ACC112 (cell line): ENCODE measurements at regions not wholly inside any gene's neighbourhood (a gene's known extent, or its start where the extent isn't known, plus 50 kb on each side); places are given as distances from the start of the nearest gene placed in this dataset.

Source experiments
- H2AFZ ChIP-seq: fragments of 200-600 bp; sonication (generic); one replicate; pipeline ENCODE4 v1.6.0; 2017; ENCODE audit warnings: antibody characterized with exemption, low read length; ENCODE audit not compliant: unreplicated experiment
- H3K27ac ChIP-seq: fragments of 200-600 bp; sonication (generic); 2 replicates; pipeline ENCODE4 v1.5.1; 2014; ENCODE audit warnings: low read depth, mild to moderate bottlenecking, antibody characterized with exemption, low read length, moderate library complexity
- H3K27me3 ChIP-seq: fragments of 200-600 bp; sonication (generic); 2 replicates; pipeline ENCODE4 v1.6.1; 2014; ENCODE audit warnings: mild to moderate bottlenecking, antibody characterized with exemption, low read length, moderate library complexity, mixed read lengths; ENCODE audit not compliant: insufficient read depth
- H3K36me3 ChIP-seq: fragments of 200-600 bp; sonication (generic); 2 replicates; pipeline ENCODE4 v1.6.1; 2016; ENCODE audit warnings: mild to moderate bottlenecking, antibody characterized with exemption, low read length, moderate library complexity, mixed read lengths; ENCODE audit not compliant: insufficient read depth
- H3K4me1 ChIP-seq: fragments of 200-600 bp; sonication (generic); one replicate; pipeline ENCODE4 v1.6.1; 2016; ENCODE audit warnings: low read length, mixed read lengths; ENCODE audit not compliant: insufficient read depth, unreplicated experiment, control insufficient read depth
- H3K4me3 ChIP-seq: fragments of 200-600 bp; sonication (generic); 2 replicates; pipeline ENCODE4 v1.5.1; 2014; ENCODE audit warnings: mild to moderate bottlenecking, low read depth, low read length
- H3K79me2 ChIP-seq: fragments of 200-600 bp; sonication (generic); one replicate; pipeline ENCODE4 v1.6.0; 2016; ENCODE audit warnings: low read length; ENCODE audit not compliant: control insufficient read depth, unreplicated experiment, insufficient read depth

DNA sequence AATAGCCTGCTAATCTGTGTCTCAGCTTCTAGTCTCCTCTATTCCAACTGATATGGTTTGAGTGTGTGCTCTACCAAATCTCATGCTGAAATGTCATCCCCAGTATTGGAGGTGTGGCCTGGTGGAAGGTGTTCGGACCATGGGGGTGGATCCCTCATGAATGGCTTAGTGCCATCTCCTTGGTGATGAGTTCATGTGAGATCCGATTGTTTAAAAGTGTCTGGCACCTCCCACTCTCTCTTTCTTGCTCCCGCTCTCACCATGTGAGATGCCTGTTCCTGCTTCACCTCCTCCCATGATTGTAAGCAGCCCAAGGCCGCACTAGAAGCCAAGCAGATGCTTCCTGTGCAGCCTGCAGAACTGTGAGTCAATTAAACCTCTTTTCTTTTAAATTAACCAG, 73.5 kb upstream of the CAMK1G start:
- Histone ChIP-seq H3K27me3 (peaks cover 9% of the 10 kb centered on the region; the same call in 1 of the 2 replicates), H3K36me3 (no peaks in the 10 kb centered on the region), H2AFZ (no peak overlapping the region), H3K4me3 (no peak overlapping the region), H3K4me1 (no peaks in the 10 kb centered on the region), H3K27ac (no peak overlapping the region), H3K79me2 (no peaks in the 10 kb centered on the region)

DNA sequence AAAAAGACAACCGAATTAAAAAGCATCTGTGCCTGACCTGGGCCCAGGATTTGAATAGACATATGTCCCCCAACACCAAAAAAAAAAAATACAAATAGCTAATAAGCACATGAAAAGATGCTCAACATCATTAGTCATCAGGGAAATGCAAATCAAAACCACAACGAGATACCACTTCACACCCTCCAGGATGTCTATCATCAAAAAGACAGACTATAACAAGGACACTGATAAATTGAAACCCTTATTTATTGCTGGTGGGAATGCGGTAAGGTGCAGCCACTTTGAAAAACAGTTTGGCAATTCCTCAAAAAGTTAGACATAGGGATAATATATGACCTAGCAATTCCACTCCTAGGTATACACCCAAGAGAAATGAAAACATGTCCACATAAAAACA, 72.3 kb upstream of the CAMK1G start:
- H2AFZ ChIP-seq = no peak overlapping the region
- no peaks in the 10 kb centered on the region for H3K36me3 ChIP-seq
- H3K79me2 ChIP-seq = no peaks in the 10 kb centered on the region
- no peak overlapping the region for H3K4me3 ChIP-seq
- no peaks in the 10 kb centered on the region for H3K4me1 ChIP-seq
- no peak overlapping the region for H3K27ac ChIP-seq
- peaks cover 20% of the 10 kb centered on the region; the same call in 1 of the 2 replicates for H3K27me3 ChIP-seq

DNA sequence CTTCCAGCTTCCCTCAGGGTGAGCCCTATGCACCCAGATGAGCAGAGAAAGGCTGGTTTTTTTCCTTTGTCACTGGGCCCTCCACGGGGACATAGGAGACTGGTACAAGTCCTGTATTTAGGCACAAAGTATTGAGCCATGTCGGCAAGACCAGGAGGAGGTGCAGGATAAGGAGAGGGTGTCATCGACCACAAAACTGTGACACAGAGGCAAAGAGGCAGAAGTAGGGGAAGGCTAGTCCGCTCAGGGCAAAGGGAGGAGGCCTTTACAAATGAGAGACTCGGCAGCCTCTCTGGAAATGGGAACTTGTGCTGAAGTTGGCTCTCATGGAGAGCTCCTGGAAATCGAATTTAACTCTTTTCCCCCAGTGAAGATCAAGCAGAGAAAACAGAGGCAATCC, 70.7 kb upstream of the CAMK1G start:
- Histone ChIP-seq H3K4me1 (no peaks in the 10 kb centered on the region), H3K27ac (no peak overlapping the region), H3K27me3 (peaks cover 34% of the 10 kb centered on the region; the same call in 1 of the 2 replicates), H2AFZ (peak overlapping the region; percentile 20), H3K36me3 (no peaks in the 10 kb centered on the region), H3K79me2 (no peaks in the 10 kb centered on the region), H3K4me3 (no peak overlapping the region)

DNA sequence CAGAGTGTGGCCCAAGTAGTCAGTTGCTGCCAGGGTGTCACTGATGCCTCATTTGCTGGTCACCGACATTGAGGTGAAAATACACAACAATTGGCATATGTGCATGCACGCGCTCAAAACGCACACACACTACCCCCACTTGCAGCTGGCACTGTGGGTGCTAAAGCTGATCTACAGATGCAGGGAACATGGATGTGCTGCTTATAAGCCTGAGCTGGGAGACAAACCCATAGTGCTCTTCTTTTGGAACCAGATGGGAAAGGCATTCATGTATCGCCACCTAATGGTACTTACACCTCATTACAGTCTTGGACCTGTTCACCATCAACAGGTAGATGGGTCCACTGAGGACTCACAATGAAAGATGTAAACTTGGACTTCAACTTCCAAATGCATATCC, 70.3 kb upstream of the CAMK1G start:
- H3K27me3 ChIP-seq = peaks cover 34% of the 10 kb centered on the region; the same call in 1 of the 2 replicates
- no peak overlapping the region for H3K27ac ChIP-seq
- no peak overlapping the region for H2AFZ ChIP-seq
- no peak overlapping the region for H3K4me3 ChIP-seq
- H3K4me1 ChIP-seq = no peaks in the 10 kb centered on the region
- no peaks in the 10 kb centered on the region for H3K36me3 ChIP-seq
- no peaks in the 10 kb centered on the region for H3K79me2 ChIP-seq

DNA sequence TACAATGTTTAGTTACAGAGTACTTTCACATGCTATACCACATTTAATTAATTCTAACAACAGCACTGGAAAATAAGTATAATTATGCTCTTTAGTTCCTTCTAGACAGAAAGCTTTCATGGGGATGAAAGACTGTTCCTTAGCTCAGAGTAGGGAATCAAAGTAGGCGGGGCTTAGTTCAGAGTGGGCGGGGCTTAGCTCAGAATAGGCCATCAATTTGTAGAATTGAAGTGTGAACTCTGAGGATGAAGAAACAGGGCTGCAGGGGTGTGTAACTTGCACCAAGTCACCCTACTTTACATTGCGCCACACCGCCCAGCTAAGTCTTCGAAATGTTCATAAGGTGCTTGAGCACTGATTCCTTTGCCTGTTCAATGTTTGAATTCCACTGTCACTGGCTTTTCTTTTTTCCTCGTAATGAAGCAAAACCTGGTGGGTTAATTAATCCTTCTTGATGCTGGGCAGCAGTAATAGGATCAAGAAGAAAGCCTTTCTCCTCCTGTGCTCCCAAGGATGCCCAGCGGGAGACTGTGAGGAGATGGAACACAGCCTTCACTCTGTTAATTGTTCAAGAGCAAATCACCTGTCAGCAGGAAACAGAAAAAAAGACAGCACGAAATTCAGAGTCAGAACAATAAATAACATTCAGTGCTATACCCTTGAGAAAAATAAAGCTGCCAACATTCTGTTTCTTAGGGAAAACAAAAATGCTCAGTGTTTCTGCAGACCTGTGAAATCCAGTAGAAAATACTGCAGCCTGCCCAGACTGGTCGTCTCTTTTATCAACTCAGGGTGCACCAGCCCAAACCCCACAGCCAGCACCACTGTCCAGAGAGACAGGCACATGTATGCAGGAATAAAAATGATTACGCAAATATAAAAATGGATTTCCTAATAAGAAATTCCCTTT, 66.5 kb upstream of the CAMK1G start:
- no peak overlapping the region for H3K4me3 ChIP-seq
- no peaks in the 10 kb centered on the region for H3K79me2 ChIP-seq
- no peaks in the 10 kb centered on the region for H3K36me3 ChIP-seq

DNA sequence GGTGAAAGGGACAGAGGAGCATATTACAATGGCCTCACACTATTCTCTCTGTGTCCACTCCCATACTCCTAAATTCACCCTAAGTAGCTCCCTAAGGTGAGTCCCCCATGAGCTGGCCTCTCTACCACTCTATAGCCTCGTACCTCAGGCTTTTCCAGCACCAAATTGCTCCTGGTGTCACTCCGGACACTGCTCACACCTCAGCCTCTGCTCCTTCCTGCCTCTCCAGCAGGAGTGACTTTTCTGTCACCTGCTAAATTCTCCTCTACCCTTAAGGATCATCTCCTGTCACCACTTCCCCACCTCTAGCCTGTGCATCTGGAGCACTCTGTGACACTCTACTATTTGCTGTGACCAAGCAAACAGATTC, 65.8 kb upstream of the CAMK1G start:
- Histone ChIP-seq H3K4me1 (no peaks in the 10 kb centered on the region), H2AFZ (no peak overlapping the region), H3K79me2 (no peaks in the 10 kb centered on the region), H3K4me3 (no peak overlapping the region), H3K27me3 (peaks cover 67% of the 10 kb centered on the region), H3K27ac (no peak overlapping the region), H3K36me3 (no peaks in the 10 kb centered on the region)

More for the DNA sequence above, 66.5 kb upstream of the CAMK1G start:
- Histone ChIP-seq H2AFZ (no peak overlapping the region), H3K27ac (no peak overlapping the region), H3K4me1 (no peaks in the 10 kb centered on the region), H3K27me3 (peaks cover 62% of the 10 kb centered on the region)

DNA sequence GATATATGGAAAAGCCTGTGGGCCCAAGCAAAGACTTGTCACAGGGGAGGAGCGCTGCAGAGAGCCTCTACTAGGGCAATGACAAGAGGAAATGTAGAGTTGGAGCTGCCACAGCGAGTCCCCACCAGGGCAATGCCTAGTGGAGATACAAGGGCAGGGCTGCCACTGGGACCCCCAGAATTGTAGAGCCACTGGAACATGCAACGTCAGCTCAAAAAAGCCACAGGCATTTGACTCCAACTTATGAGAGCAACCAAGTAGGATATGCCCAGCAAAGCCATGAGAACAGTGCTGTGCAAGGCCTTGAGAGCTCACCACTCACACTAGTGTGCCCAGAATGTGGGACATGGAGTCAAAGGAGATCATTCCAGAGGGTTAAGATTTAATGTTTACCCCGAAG, 63.7 kb upstream of the CAMK1G start:
- no peaks in the 10 kb centered on the region for H3K79me2 ChIP-seq
- H3K4me3 ChIP-seq = no peak overlapping the region
- no peaks in the 10 kb centered on the region for H3K4me1 ChIP-seq
- H3K36me3 ChIP-seq = no peaks in the 10 kb centered on the region
- H2AFZ ChIP-seq = no peak overlapping the region
- no peak overlapping the region for H3K27ac ChIP-seq
- H3K27me3 ChIP-seq = peaks cover 61% of the 10 kb centered on the region

DNA sequence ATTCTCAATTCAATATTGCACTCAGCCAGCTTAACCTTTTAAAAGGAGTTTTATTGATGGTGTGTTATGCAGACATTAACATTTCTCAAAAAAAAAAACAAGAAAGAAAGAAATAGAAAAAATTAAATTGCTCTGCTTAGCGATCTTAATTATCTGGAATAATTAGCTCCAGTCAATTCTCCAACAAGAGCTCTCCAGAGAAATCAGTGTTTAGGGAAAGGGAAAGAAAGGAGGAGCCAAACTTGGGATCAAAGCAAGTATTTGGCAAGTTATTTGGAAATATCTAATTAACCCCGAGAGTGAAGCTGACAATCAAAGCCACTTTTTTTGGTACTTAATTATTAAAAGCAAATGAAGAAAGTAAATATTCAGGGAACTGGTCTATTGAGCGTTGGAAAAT, 60.7 kb upstream of the CAMK1G start:
- peaks cover 39% of the 10 kb centered on the region for H3K27me3 ChIP-seq
- no peak overlapping the region for H2AFZ ChIP-seq
- no peaks in the 10 kb centered on the region for H3K4me1 ChIP-seq
- H3K36me3 ChIP-seq = no peaks in the 10 kb centered on the region
- H3K4me3 ChIP-seq = no peak overlapping the region
- H3K27ac ChIP-seq = no peak overlapping the region
- no peaks in the 10 kb centered on the region for H3K79me2 ChIP-seq

DNA sequence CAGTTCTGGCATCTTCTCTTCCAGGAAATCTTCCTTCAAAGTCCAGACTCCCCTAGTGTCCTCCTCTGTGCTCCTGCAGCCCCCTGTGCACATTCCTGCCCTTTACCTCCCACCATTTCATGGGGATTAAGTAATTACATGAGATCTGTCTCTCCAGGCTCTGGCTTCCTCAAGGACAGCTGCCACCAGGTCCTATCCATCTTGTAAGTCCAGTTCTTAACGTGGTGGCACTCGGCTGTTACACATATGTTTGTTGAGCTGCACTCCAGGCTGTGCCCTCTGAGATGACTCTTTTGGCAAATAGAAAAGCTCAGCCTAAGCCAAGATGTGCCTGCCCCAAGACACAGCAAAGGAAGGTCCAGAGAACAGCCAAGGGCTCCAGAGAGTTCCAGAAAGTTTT, 57.4 kb upstream of the CAMK1G start:
- H3K27ac ChIP-seq = no peak overlapping the region
- H3K36me3 ChIP-seq = no peaks in the 10 kb centered on the region
- H3K27me3 ChIP-seq = peaks cover 30% of the 10 kb centered on the region
- H2AFZ ChIP-seq = no peak overlapping the region
- H3K4me1 ChIP-seq = no peaks in the 10 kb centered on the region
- no peaks in the 10 kb centered on the region for H3K79me2 ChIP-seq
- H3K4me3 ChIP-seq = no peak overlapping the region

DNA sequence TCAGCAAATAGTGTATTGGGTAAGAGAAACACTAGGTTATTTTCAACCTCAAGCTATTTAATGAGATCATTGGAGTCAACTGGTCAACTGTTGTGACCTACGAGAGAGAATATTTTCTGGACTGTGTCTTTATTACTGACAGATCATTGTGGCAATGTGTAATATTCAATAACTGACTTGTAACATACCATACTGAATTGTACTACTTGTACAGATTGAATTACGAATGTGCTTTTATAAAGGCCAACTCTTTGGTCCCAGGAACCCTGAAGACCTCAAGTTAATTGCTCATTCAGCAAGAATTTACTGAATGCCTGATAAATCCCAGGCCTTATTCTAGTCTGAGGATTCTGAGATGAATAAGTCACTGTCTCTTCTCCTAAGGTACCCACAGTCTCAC, 56.1 kb upstream of the CAMK1G start:
- Histone ChIP-seq H2AFZ (no peak overlapping the region), H3K79me2 (no peaks in the 10 kb centered on the region), H3K4me1 (no peaks in the 10 kb centered on the region), H3K27me3 (peaks cover 25% of the 10 kb centered on the region), H3K36me3 (no peaks in the 10 kb centered on the region), H3K27ac (peak overlapping the region; percentile 83), H3K4me3 (no peak overlapping the region)

DNA sequence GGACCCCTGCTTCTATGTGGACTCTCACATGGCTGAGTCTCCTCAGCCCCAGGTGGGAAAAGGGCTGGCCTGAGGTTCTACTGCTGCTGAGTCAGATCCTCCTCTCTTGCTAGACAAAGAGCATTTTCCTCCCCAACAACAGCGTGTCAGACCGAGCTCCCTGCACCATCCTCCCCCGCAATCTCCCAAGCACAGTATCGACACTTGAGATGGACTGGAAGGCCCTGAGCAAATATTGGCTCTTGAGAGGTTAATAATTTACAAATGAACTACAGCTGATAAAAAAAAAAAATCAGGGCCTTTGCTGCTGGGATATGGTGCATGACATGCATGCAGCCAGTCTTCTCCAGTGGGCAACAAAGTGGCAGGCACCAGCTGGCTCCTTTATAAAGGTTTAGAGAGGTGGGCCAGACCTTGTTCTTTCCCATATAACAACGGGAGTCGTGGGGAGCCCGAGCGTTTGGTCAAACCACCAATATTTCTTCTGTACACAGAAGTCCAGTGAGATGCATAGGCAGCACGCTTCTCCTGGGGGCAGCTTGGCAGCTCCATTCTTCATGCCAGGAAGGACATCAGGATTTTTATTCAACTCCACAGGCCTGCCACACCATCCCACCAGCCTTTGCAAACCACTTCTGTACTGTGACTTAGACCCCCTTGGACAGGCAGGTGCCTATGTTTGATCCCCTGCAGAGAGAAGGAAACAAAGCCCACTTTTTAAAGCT, 55.4 kb upstream of the CAMK1G start:
- Histone ChIP-seq H3K36me3 (no peaks in the 10 kb centered on the region), H3K27me3 (peaks cover 27% of the 10 kb centered on the region), H2AFZ (no peak overlapping the region), H3K79me2 (no peaks in the 10 kb centered on the region), H3K27ac (peak overlapping the region; percentile 83), H3K4me3 (no peak overlapping the region), H3K4me1 (no peaks in the 10 kb centered on the region)
